ENCODE measurements at regions not wholly inside any gene's neighbourhood (a gene's known extent, or its start where the extent isn't known, plus 50 kb on each side); places are given as distances from the start of the nearest gene placed in this dataset.

DNA sequence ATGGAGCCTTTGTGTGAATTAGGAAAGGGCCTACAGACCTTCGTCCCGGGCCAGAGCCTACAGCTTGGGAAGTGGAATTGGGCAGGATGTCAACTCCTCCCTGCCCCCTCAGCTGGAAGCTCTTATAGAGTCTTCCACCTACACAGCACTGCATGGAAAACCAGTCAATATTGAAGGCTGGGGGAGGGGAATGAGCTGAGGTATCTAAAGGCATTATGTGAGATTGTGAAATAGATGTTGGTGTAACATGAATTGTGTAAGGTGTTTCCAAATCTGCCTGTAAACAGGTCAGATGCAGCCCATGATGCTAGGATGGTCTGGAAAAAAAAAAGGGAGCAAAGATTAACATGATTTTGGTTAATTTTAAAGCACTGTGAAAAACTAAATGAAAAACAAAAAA is 433.5 kb upstream of the POU3F3 start:
- TF ChIP-seq YY1 (IDR thresholded peaks at IDR 0.05; ENCODE audit: low read depth) (no peak), TCF12 (IDR thresholded peaks at IDR 0.05; ENCODE audit: low read depth) (no peak), NFIC (IDR thresholded peaks at IDR 0.05) (no peak), TEAD4 (IDR thresholded peaks at IDR 0.05) (no peak), FOXM1 (IDR thresholded peaks at IDR 0.05; ENCODE audit: borderline replicate concordance, low read depth) (no peak), EP300 (IDR thresholded peaks at IDR 0.05; ENCODE audit: borderline replicate concordance) (no peak), RAD21 (IDR thresholded peaks at IDR 0.05; ENCODE audit: low read depth) (no peak), TAF1 (IDR thresholded peaks at IDR 0.05; ENCODE audit: low read depth) (no peak), CREB1 (IDR thresholded peaks at IDR 0.05; ENCODE audit: low read depth) (no peak), ZBTB7A (IDR thresholded peaks at IDR 0.05; ENCODE audit: low read depth) (no peak), EGR1 (IDR thresholded peaks at IDR 0.05) (no peak), CEBPB (IDR thresholded peaks at IDR 0.05) (no peak)
- TF ChIP-seq, protein P1, sequence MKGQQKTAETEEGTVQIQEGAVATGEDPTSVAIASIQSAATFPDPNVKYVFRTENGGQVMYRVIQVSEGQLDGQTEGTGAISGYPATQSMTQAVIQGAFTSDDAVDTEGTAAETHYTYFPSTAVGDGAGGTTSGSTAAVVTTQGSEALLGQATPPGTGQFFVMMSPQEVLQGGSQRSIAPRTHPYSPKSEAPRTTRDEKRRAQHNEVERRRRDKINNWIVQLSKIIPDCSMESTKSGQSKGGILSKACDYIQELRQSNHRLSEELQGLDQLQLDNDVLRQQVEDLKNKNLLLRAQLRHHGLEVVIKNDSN (IDR thresholded peaks at IDR 0.05), result no peak
- TF ChIP-seq, protein P2, sequence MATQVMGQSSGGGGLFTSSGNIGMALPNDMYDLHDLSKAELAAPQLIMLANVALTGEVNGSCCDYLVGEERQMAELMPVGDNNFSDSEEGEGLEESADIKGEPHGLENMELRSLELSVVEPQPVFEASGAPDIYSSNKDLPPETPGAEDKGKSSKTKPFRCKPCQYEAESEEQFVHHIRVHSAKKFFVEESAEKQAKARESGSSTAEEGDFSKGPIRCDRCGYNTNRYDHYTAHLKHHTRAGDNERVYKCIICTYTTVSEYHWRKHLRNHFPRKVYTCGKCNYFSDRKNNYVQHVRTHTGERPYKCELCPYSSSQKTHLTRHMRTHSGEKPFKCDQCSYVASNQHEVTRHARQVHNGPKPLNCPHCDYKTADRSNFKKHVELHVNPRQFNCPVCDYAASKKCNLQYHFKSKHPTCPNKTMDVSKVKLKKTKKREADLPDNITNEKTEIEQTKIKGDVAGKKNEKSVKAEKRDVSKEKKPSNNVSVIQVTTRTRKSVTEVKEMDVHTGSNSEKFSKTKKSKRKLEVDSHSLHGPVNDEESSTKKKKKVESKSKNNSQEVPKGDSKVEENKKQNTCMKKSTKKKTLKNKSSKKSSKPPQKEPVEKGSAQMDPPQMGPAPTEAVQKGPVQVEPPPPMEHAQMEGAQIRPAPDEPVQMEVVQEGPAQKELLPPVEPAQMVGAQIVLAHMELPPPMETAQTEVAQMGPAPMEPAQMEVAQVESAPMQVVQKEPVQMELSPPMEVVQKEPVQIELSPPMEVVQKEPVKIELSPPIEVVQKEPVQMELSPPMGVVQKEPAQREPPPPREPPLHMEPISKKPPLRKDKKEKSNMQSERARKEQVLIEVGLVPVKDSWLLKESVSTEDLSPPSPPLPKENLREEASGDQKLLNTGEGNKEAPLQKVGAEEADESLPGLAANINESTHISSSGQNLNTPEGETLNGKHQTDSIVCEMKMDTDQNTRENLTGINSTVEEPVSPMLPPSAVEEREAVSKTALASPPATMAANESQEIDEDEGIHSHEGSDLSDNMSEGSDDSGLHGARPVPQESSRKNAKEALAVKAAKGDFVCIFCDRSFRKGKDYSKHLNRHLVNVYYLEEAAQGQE (IDR thresholded peaks at IDR 0.05; ENCODE audit: low read depth), result no peak
- TF ChIP-seq, protein P3, sequence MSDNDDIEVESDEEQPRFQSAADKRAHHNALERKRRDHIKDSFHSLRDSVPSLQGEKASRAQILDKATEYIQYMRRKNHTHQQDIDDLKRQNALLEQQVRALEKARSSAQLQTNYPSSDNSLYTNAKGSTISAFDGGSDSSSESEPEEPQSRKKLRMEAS (IDR thresholded peaks at IDR 0.05), result no peak

DNA sequence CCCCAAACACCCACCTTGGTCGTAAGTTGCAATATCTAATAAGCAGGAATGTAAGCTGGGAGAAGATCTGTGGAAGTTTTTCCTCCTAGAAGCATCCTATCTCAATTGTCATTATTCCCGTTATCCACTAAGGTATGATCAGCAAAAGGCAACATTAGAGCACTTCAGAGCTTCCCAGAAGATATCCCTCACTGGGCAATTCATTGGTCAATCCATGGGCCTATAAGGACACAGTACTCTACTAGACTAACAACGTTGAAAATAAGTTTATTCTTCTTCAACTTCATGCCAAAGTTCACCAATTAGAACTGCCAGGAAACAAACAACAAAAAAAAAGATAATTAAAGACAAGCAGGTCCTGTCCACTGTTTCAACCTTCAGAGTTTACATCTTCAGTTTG is 433.0 kb upstream of the POU3F3 start:
- TF ChIP-seq, protein P3 (IDR thresholded peaks at IDR 0.05), result no peak
- TF ChIP-seq EP300 (IDR thresholded peaks at IDR 0.05; ENCODE audit: borderline replicate concordance) (no peak), ZBTB7A (IDR thresholded peaks at IDR 0.05; ENCODE audit: low read depth) (no peak), TAF1 (IDR thresholded peaks at IDR 0.05; ENCODE audit: low read depth) (no peak), EGR1 (IDR thresholded peaks at IDR 0.05) (no peak), NFIC (IDR thresholded peaks at IDR 0.05) (no peak)

DNA sequence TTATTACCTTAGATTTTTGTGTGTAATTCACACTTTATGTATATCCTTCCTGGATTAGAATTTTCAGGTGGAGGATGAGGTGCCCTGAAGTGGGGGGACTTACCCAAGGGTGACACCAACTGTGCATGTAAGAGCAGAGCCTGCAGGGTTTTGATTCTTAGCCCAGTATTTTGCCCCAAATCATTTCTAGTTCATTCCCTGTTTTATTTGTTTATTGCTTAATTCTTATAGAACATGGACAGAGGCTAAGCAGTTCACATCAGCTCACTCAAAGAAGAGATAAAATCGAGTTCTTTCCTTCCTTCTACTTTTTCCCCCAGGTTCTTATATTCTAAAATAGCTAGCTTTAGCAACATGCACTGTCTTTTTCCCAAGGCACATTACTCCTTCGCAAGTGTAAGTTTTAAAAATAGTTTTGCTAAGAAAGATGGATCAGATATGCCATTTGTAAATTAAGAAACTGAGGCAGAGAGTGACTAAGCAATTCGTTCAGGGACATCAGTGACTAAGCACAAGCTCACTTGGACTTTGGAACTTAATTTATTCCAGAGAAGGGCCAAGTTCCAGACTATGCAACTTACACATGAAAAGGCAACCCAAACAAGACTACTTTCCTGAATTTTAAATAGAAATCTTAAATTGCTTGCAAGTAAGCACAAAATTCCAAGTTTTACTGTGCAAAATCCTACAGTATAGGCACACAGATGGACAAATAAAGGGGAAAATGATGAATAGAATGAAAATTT is 427.9 kb upstream of the POU3F3 start:
- TF ChIP-seq TAF1 (IDR thresholded peaks at IDR 0.05; ENCODE audit: low read depth), result no peak
- no peak for TF ChIP-seq FOXM1 (IDR thresholded peaks at IDR 0.05; ENCODE audit: borderline replicate concordance, low read depth)
- TF ChIP-seq EP300 (IDR thresholded peaks at IDR 0.05; ENCODE audit: borderline replicate concordance), result no peak
- TF ChIP-seq CEBPB (IDR thresholded peaks at IDR 0.05), result no peak
- TF ChIP-seq, protein P1 (IDR thresholded peaks at IDR 0.05), result no peak

DNA sequence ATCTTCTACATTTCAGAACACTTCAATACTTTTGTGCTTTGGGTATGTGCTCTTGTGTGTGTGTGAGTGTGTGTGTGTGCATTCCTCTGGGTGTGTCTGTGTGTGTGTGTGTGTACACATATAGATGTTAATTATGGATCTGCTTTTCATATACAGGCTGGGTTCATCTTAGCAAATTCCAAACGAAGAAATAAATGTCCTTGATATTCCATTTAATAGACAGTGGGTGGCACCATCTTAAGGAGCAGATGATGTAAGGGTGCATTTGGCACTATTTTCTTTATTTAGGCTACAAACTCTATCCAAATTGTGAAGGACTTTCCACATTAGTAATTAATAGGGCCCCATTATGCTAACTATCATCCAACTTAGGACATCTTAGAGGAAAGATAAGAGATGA is 425.8 kb upstream of the POU3F3 start:
- TF ChIP-seq TCF12 (IDR thresholded peaks at IDR 0.05; ENCODE audit: low read depth) (no peak), CREB1 (IDR thresholded peaks at IDR 0.05; ENCODE audit: low read depth) (no peak), FOXM1 (IDR thresholded peaks at IDR 0.05; ENCODE audit: borderline replicate concordance, low read depth) (no peak), EGR1 (IDR thresholded peaks at IDR 0.05) (no peak), CEBPB (IDR thresholded peaks at IDR 0.05) (no peak), TAF1 (IDR thresholded peaks at IDR 0.05; ENCODE audit: low read depth) (no peak), RAD21 (IDR thresholded peaks at IDR 0.05; ENCODE audit: low read depth) (no peak), ZBTB7A (IDR thresholded peaks at IDR 0.05; ENCODE audit: low read depth) (no peak), YY1 (IDR thresholded peaks at IDR 0.05; ENCODE audit: low read depth) (no peak), TEAD4 (IDR thresholded peaks at IDR 0.05) (no peak), NFIC (IDR thresholded peaks at IDR 0.05) (no peak), EP300 (IDR thresholded peaks at IDR 0.05; ENCODE audit: borderline replicate concordance) (no peak)
- TF ChIP-seq, protein P1 (IDR thresholded peaks at IDR 0.05), result no peak
- TF ChIP-seq, protein P3 (IDR thresholded peaks at IDR 0.05), result no peak
- TF ChIP-seq, protein P2 (IDR thresholded peaks at IDR 0.05; ENCODE audit: low read depth), result no peak

DNA sequence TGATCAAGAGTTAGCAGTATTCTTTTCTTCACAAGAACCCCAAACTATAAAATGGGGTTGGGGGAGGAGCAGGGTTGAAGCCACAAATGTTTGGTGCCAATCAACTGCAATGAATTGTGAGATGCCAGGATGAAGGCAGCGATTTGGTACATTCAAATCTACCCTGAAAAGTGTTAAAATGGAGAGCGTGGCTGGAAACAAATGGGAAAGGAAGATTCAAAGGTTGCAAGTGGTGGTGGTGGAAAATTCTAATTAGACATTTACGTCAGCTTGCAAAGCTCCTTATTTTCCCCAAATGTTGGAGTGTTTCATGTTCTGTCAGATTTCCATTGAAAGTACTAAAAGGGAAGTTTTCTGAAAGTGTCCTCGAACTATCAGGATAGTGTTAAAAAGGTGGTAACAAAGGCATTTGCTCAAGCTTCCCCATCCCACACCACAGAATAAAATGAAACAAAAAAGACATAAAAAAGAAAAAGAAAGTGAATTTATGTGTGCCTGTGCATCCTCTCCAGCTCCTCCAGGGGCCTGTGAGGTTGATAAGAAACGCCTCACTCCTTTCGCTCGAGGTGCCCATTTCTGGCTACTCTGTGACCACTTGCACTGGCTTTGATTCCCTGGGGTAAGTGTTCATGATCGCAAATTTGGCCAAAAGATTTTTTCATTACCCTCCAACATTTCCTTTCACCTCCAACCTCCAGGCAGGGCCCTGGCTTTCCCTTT is 424.1 kb upstream of the POU3F3 start:
- no peak for TF ChIP-seq EP300 (IDR thresholded peaks at IDR 0.05; ENCODE audit: borderline replicate concordance)
